ENCODE measurements at regions not wholly inside any gene's neighbourhood (a gene's known extent, or its start where the extent isn't known, plus 50 kb on each side); places are given as distances from the start of the nearest gene placed in this dataset.

DNA sequence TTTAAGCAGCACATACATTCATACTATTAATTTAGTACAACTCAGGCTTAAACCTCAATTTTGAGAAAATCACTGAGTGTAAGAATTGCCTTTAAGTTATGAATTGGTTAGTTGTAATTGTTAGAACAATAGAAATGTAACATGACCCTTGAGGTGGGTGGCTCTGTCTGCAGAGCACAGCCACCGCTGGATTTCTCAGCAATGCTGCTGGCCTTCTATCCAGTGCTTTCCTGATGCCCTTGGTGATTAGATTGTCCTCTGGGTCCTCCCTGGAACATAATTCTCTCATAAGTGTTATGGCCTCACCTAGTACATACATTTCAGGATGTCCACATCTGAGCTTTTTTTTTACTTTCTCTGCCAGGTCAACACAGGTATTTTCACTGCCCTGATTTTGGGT, 213.2 kb downstream of the SLC7A11 start:
- no peak overlapping the region for H3K9ac ChIP-seq (ENCODE audit: control insufficient read depth, insufficient read depth, low read length)
- POLR2A ChIA-PET: no interaction called here
- SMC1A ChIA-PET (ENCODE audit: uncharacterized antibody, unreplicated experiment): interaction anchor here (0.7 to 1.6 kb wide), 5 partner anchors 12 to 125 kb away, joined by 3 to 5 read pairs (median 3); no protein-coding TSS in a partner anchor
- no peaks in the 10 kb centered on the region for H3K36me3 ChIP-seq (ENCODE audit: control insufficient read depth in 2 of 2, insufficient read depth in 2 of 2, low read length in 1 of 2)
- H2AFZ ChIP-seq (ENCODE audit: control insufficient read depth, low read depth, low read length): no peak overlapping the region
- RAD21 ChIA-PET (ENCODE audit: unreplicated experiment): no interaction called here
- no peak for TF ChIP-seq PAX5 (IDR thresholded peaks at IDR 0.05; ENCODE audit: borderline replicate concordance, low read depth, low read length)
- TF ChIP-seq E4F1 (IDR thresholded peaks at IDR 0.05; ENCODE audit: borderline replicate concordance, partially characterized antibody): no peak
- TF ChIP-seq CHD1 (IDR thresholded peaks at IDR 0.05; ENCODE audit: low read depth, low read length): no peak
- TF ChIP-seq, protein P1, sequence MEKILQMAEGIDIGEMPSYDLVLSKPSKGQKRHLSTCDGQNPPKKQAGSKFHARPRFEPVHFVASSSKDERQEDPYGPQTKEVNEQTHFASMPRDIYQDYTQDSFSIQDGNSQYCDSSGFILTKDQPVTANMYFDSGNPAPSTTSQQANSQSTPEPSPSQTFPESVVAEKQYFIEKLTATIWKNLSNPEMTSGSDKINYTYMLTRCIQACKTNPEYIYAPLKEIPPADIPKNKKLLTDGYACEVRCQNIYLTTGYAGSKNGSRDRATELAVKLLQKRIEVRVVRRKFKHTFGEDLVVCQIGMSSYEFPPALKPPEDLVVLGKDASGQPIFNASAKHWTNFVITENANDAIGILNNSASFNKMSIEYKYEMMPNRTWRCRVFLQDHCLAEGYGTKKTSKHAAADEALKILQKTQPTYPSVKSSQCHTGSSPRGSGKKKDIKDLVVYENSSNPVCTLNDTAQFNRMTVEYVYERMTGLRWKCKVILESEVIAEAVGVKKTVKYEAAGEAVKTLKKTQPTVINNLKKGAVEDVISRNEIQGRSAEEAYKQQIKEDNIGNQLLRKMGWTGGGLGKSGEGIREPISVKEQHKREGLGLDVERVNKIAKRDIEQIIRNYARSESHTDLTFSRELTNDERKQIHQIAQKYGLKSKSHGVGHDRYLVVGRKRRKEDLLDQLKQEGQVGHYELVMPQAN (conservative IDR thresholded peaks at IDR 0.05): no peak
- no peak for TF ChIP-seq FOXK2 (IDR thresholded peaks at IDR 0.05)
- no peak for TF ChIP-seq KDM1A (IDR thresholded peaks at IDR 0.05; ENCODE audit: borderline replicate concordance)
- TF ChIP-seq YBX1 (IDR thresholded peaks at IDR 0.05): no peak
- no peak for TF ChIP-seq IKZF2 (IDR thresholded peaks at IDR 0.05)
- no peak for TF ChIP-seq BMI1 (IDR thresholded peaks at IDR 0.05; ENCODE audit: borderline replicate concordance)
- no peak for TF ChIP-seq ZNF384 (IDR thresholded peaks at IDR 0.05; ENCODE audit: borderline replicate concordance, low read depth, low read length)
- H3K27ac ChIP-seq (ENCODE audit: control insufficient read depth, insufficient read depth): no peak overlapping the region
- no peaks in the 10 kb centered on the region for H3K9me3 ChIP-seq (replicated peaks; ENCODE audit: control insufficient read depth, insufficient read depth, low read length)
- CTCF ChIA-PET: no interaction called here
- ATAC-seq (no peak), DNase-seq (ENCODE audit: low read depth, low spot score) (no peak), FAIRE-seq (no peak)
- intact Hi-C loops (cut with micrococcal nuclease; ENCODE audit: unreplicated experiment) (no loop called here), in situ Hi-C loops (cut with MboI) (no loop called here)
- WGBS (ENCODE audit: insufficient coverage, insufficient replicate concordance, low lambda C conversion rate, missing lambda C conversion rate): 50% methylated on average over 1 of the region's 1 CpG
- H3K79me2 ChIP-seq (ENCODE audit: control insufficient read depth, insufficient read depth, low read length): no peaks in the 10 kb centered on the region
- BruUV-seq (replicated peaks): no TSS peak
- H3K4me1 ChIP-seq (ENCODE audit: control insufficient read depth, insufficient read depth, low read length): no peaks in the 10 kb centered on the region
- no peaks in the 10 kb centered on the region for H4K20me1 ChIP-seq (ENCODE audit: control insufficient read depth, insufficient read depth)
- H3K27me3 ChIP-seq (replicated peaks in 1 of 2; ENCODE audit: control insufficient read depth in 2 of 2, insufficient read depth in 2 of 2, low read length in 1 of 2): no peaks in the 10 kb centered on the region
- H3K4me2 ChIP-seq (ENCODE audit: control insufficient read depth, insufficient read depth): no peak overlapping the region
- no peak overlapping the region for H3K4me3 ChIP-seq

Measured in GM12878 (cell line).